SK-N-SH treated with all-trans-retinoic acid at 6 μM for 48 hours (cell line): ENCODE measurements at regions not wholly inside any gene's neighbourhood (a gene's known extent, or its start where the extent isn't known, plus 50 kb on each side); places are given as distances from the start of the nearest gene placed in this dataset.

ENCODE experiments used
- ARNTL ChIP-seq: fragments of 450-650 bp; formaldehyde crosslinking; IDR thresholded peaks from 2 replicates; pipeline ENCODE4 v1.5.0; 2020; ENCODE audit warnings: low read depth, mild to moderate bottlenecking, moderate library complexity, borderline replicate concordance
- CREB5 ChIP-seq: fragments of 250-450 bp; sonication (Bioruptor Pico); IDR thresholded peaks from 2 replicates; pipeline ENCODE4 v1.5.1; 2020; ENCODE audit warnings: low read depth, mild to moderate bottlenecking, moderate library complexity
- CSRNP3 ChIP-seq: fragments of 250-450 bp; sonication (Bioruptor Pico); IDR thresholded peaks from 2 replicates; pipeline ENCODE4 v1.5.1; 2021; ENCODE audit warnings: mild to moderate bottlenecking, moderate library complexity
- ESRRG ChIP-seq: fragments of 250-450 bp; sonication (Bioruptor Pico); IDR thresholded peaks from 2 replicates; pipeline ENCODE4 v1.6.1; 2021; ENCODE audit warnings: mild to moderate bottlenecking
- PATZ1 ChIP-seq: fragments of 250-450 bp; sonication (Bioruptor Pico); IDR thresholded peaks from 2 replicates; pipeline ENCODE4 v1.8.0; 2020; ENCODE audit warnings: mild to moderate bottlenecking, moderate library complexity, borderline replicate concordance
- POU6F1 ChIP-seq: fragments of 250-450 bp; sonication (Bioruptor Pico); IDR thresholded peaks from 2 replicates; pipeline ENCODE4 v1.8.0; 2021; ENCODE audit warnings: low read depth, mild to moderate bottlenecking, moderate library complexity, borderline replicate concordance
- RARB ChIP-seq: fragments of 250-450 bp; sonication (Bioruptor Pico); IDR thresholded peaks from 2 replicates; pipeline ENCODE4 v1.8.0; 2021; ENCODE audit warnings: mild to moderate bottlenecking, moderate library complexity
- SNAI2 ChIP-seq: fragments of 250-450 bp; sonication (Bioruptor Pico); IDR thresholded peaks from 2 replicates; pipeline ENCODE4 v1.5.0; 2020; ENCODE audit warnings: mild to moderate bottlenecking, moderate library complexity

- no peak for TF ChIP-seq SNAI2 (CRISPR knock-in tag)
- no peak for TF ChIP-seq CREB5 (CRISPR knock-in tag)
- TF ChIP-seq PATZ1 (CRISPR knock-in tag), result no peak
- TF ChIP-seq POU6F1 (CRISPR knock-in tag), result no peak
- no peak for TF ChIP-seq ESRRG (CRISPR knock-in tag)
- no peak for TF ChIP-seq ARNTL (CRISPR knock-in tag)
- no peak for TF ChIP-seq CSRNP3 (CRISPR knock-in tag)
- TF ChIP-seq RARB (CRISPR knock-in tag), result no peak
These were observed 195.3 kb downstream of the PTEN start for GRCh38 chr10:88058750-88059149.
